GM12878 (cell line): ENCODE measurements at regions not wholly inside any gene's neighbourhood (a gene's known extent, or its start where the extent isn't known, plus 50 kb on each side); places are given as distances from the start of the nearest gene placed in this dataset.

Experiments used
- CHD4 ChIP-seq: fragments of 200-600 bp; sonication (generic); IDR thresholded peaks from 2 replicates; pipeline ENCODE4 v1.6.1; 2016; ENCODE audit warnings: mild to moderate bottlenecking
- CTCF ChIP-seq, 3 experiments: IDR thresholded peaks in 2 of 3; conservative IDR thresholded peaks in 1 of 3; 2 replicates each; pipeline ENCODE4 v1.5.1; 2011; ENCODE audit warnings: low read depth in 3 of 3, low read length in 3 of 3, mild to moderate bottlenecking in 3 of 3, control low read depth in 2 of 3, moderate library complexity in 2 of 3, inconsistent platforms in 1 of 3, mixed read lengths in 1 of 3; ENCODE audit not compliant: control insufficient read depth in 2 of 3, insufficient read depth in 1 of 3; ENCODE audit errors: extremely low read depth in 1 of 3
- RAD21 ChIP-seq: IDR thresholded peaks from 2 replicates; pipeline ENCODE4 v1.6.1; 2011; ENCODE audit warnings: mild to moderate bottlenecking, low read depth, low read length, moderate library complexity; ENCODE audit not compliant: insufficient read depth

GRCh38 chr9:73091909-73092308 lies 59.8 kb upstream of the ANXA1 start:
- TF ChIP-seq RAD21 (no peak), CTCF (IDR thresholded peaks at IDR 0.05 in 2 of 3, conservative IDR thresholded peaks at IDR 0.05 in 1 of 3; ENCODE audit: control insufficient read depth in 2 of 3, extremely low read depth in 1 of 3, insufficient read depth in 1 of 3, low read depth in 3 of 3, low read length in 3 of 3) (no peak), CHD4 (no peak)
